GM23338 (cell line): ENCODE measurements at regions not wholly inside any gene's neighbourhood (a gene's known extent, or its start where the extent isn't known, plus 50 kb on each side); places are given as distances from the start of the nearest gene placed in this dataset.

Source experiments
- ATAC-seq: fragments of 200-7000 bp; cut with Tn5 transposase; 3 replicates; pipeline ENCODE4 v1.9.1; 2020
- DNase-seq: peaks from one replicate; pipeline ENCODE4 v3.0.0-alpha.2; 2015; ENCODE audit warnings: low spot score
- H2AFZ ChIP-seq: fragments of 200-600 bp; sonication (generic); 2 replicates; pipeline ENCODE4 v1.8.0; 2016; ENCODE audit warnings: antibody characterized with exemption, mild to moderate bottlenecking, moderate library complexity
- H3F3A ChIP-seq: fragments of 200-600 bp; sonication (generic); replicated peaks from 2 replicates; pipeline ENCODE4 v1.8.0; 2017; ENCODE audit warnings: antibody characterized with exemption, mixed run types, low read depth
- H3K27ac ChIP-seq: fragments of 200-600 bp; sonication (generic); 2 replicates; pipeline ENCODE4 v1.6.1; 2016; ENCODE audit warnings: low read depth
- H3K27me3 ChIP-seq: fragments of 200-600 bp; sonication (generic); 2 replicates; pipeline ENCODE4 v1.8.0; 2016; ENCODE audit warnings: mild to moderate bottlenecking, mixed run types, moderate library complexity; ENCODE audit not compliant: insufficient read depth
- H3K36me3 ChIP-seq: fragments of 200-600 bp; sonication (generic); 2 replicates; pipeline ENCODE4 v1.8.0; 2016; ENCODE audit warnings: mild to moderate bottlenecking; ENCODE audit not compliant: insufficient read depth
- H3K4me1 ChIP-seq: fragments of 200-600 bp; sonication (generic); 2 replicates; pipeline ENCODE4 v1.8.0; 2016; ENCODE audit warnings: mild to moderate bottlenecking, moderate library complexity; ENCODE audit not compliant: insufficient read depth
- H3K4me2 ChIP-seq: fragments of 200-600 bp; sonication (generic); 2 replicates; pipeline ENCODE4 v1.7.1; 2017; ENCODE audit warnings: mixed run types
- H3K4me3 ChIP-seq: fragments of 200-600 bp; sonication (generic); 2 replicates; pipeline ENCODE4 v1.6.1; 2016; ENCODE audit warnings: mixed run types
- H3K79me2 ChIP-seq: fragments of 200-600 bp; sonication (generic); replicated peaks from 2 replicates; pipeline ENCODE4 v1.8.0; 2017; ENCODE audit warnings: mild to moderate bottlenecking; ENCODE audit not compliant: insufficient read depth
- H3K9me2 ChIP-seq: fragments of 200-600 bp; sonication (generic); 2 replicates; pipeline ENCODE4 v1.8.0; 2017; ENCODE audit not compliant: insufficient read depth
- H4K20me1 ChIP-seq: fragments of 200-600 bp; sonication (generic); replicated peaks from 2 replicates; pipeline ENCODE4 v1.8.0; 2017; ENCODE audit warnings: mild to moderate bottlenecking; ENCODE audit not compliant: insufficient read depth
- H3K27ac Mint-ChIP-seq: 2 replicates; pipeline ENCODE4 v1.8.0; 2020; ENCODE audit warnings: inconsistent platforms, mild to moderate bottlenecking, moderate library complexity, mixed read lengths
- H3K27me3 Mint-ChIP-seq: 3 replicates; pipeline ENCODE4 v1.8.0; 2022; ENCODE audit warnings: low read depth, mild to moderate bottlenecking, moderate library complexity, mixed read lengths, inconsistent platforms; ENCODE audit not compliant: insufficient read depth, poor library complexity
- H3K36me3 Mint-ChIP-seq: 3 replicates; pipeline ENCODE4 v1.8.0; 2021; ENCODE audit warnings: low read depth, mild to moderate bottlenecking, inconsistent platforms, moderate library complexity, mixed read lengths
- H3K4me1 Mint-ChIP-seq: 3 replicates; pipeline ENCODE4 v1.8.0; 2020; ENCODE audit warnings: mild to moderate bottlenecking, inconsistent platforms, mixed read lengths
- H3K4me3 Mint-ChIP-seq: 3 replicates; pipeline ENCODE4 v1.8.0; 2021; ENCODE audit warnings: moderate library complexity, mild to moderate bottlenecking, inconsistent platforms, mixed read lengths
- H3K9me3 Mint-ChIP-seq: 3 replicates; pipeline ENCODE4 v1.8.0; 2020; ENCODE audit warnings: moderate library complexity, mild to moderate bottlenecking, inconsistent platforms, mixed read lengths
- CREB1 ChIP-seq: fragments of 250-450 bp; sonication (Bioruptor Pico); IDR thresholded peaks from 2 replicates; pipeline ENCODE4 v1.5.0; 2020; ENCODE audit warnings: low read depth, mild to moderate bottlenecking, moderate library complexity
- CTCF ChIP-seq, 2 experiments: fragments of 200-600 bp in 1 of 2; sonication (generic) in 1 of 2; conservative IDR thresholded peaks; 2 replicates each; pipeline versions ENCODE4 v1.5.1 to v1.6.1; 2016 to 2017; ENCODE audit warnings: antibody characterized with exemption in 2 of 2, low read depth in 2 of 2, mild to moderate bottlenecking in 2 of 2, moderate library complexity in 1 of 2
- ETS1 ChIP-seq: IDR thresholded peaks from 2 replicates; pipeline ENCODE4 v1.6.1; 2016; ENCODE audit warnings: antibody characterized with exemption
- EZH2 ChIP-seq: fragments of 200-600 bp; sonication (generic); IDR thresholded peaks from one replicate; pipeline ENCODE4 v1.8.0; 2017; ENCODE audit warnings: antibody characterized with exemption, mild to moderate bottlenecking, low read depth; ENCODE audit not compliant: unreplicated experiment
- EZH2phosphoT487 ChIP-seq: fragments of 200-600 bp; sonication (generic); IDR thresholded peaks from one replicate; pipeline ENCODE4 v1.8.1; 2018; ENCODE audit warnings: antibody characterized with exemption; ENCODE audit not compliant: unreplicated experiment
- JUNB ChIP-seq: IDR thresholded peaks from one replicate; pipeline ENCODE4 v1.6.1; 2016; ENCODE audit warnings: antibody characterized with exemption; ENCODE audit not compliant: unreplicated experiment
- NANOG ChIP-seq: IDR thresholded peaks from 2 replicates; pipeline ENCODE4 v1.6.1; 2016; ENCODE audit warnings: antibody characterized with exemption, borderline replicate concordance
- POLR2AphosphoS5 ChIP-seq: IDR thresholded peaks from 2 replicates; pipeline ENCODE4 v1.6.1; 2016; ENCODE audit warnings: antibody characterized with exemption, low read depth
- STAT1 ChIP-seq: IDR thresholded peaks from one replicate; pipeline ENCODE4 v1.6.1; 2016; ENCODE audit warnings: antibody characterized with exemption; ENCODE audit not compliant: unreplicated experiment
- ZNF114 ChIP-seq: fragments of 250-450 bp; sonication (Bioruptor Pico); IDR thresholded peaks from 2 replicates; pipeline ENCODE4 v1.5.0; 2020; ENCODE audit warnings: mild to moderate bottlenecking, moderate library complexity
- ZNF331 ChIP-seq: fragments of 250-450 bp; sonication (Bioruptor Pico); IDR thresholded peaks from 2 replicates; pipeline ENCODE4 v1.5.0; 2020; ENCODE audit warnings: low read depth, mild to moderate bottlenecking, moderate library complexity
- ZNF462 ChIP-seq: fragments of 250-450 bp; sonication (Bioruptor Pico); IDR thresholded peaks from 2 replicates; pipeline ENCODE4 v1.5.0; 2020; ENCODE audit warnings: mild to moderate bottlenecking, moderate library complexity
- TF ChIP-seq, protein P1 (sequence below): IDR thresholded peaks from one replicate; pipeline ENCODE4 v1.6.1; 2018; ENCODE audit warnings: antibody characterized with exemption; ENCODE audit not compliant: unreplicated experiment

DNA sequence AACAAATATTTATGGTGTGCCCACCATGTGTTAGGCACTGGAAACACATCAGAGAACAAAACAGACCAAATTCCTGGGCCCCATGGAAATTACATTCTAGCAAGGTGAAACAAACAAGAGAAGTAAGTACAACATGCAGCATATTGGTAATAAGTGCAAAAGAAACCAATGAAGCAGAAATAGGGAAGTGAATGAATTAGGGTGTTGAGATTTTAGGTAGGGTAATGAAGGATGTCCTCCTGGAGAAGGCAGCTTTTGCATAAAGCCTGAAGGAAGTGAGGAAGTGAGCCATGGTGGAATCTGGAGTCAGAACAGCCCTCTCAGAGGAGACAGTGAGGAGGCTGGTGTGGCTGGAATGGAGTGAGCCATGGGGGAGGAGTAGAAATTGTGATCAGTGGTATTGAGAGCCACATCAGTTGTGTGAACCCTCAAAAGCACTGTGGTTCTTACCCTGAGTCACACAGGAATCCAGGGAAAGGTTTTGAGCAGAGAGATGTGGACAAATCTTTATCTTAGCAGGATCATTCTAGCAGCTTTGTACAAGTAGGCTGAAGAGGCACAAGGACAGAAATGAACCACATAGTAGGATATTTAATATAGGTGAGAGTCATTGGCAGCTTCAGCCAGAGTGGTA lies 52.7 kb upstream of the ARL15 start:
- Histone ChIP-seq H3K4me1 (no peaks in the 10 kb centered on the region), H4K20me1 (no peaks in the 10 kb centered on the region), H3K4me2 (no peak overlapping the region), H3K36me3 (no peaks in the 10 kb centered on the region), H3K4me3 (no peak overlapping the region), H3K9me2 (peaks cover 8% of the 10 kb centered on the region), H3F3A (no peaks in the 10 kb centered on the region), H2AFZ (no peak overlapping the region), H3K27me3 (no peaks in the 10 kb centered on the region), H3K79me2 (no peaks in the 10 kb centered on the region), H3K27ac (no peak overlapping the region)
- no peak overlapping the region for H3K4me3 Mint-ChIP-seq
- TF ChIP-seq, protein P1, sequence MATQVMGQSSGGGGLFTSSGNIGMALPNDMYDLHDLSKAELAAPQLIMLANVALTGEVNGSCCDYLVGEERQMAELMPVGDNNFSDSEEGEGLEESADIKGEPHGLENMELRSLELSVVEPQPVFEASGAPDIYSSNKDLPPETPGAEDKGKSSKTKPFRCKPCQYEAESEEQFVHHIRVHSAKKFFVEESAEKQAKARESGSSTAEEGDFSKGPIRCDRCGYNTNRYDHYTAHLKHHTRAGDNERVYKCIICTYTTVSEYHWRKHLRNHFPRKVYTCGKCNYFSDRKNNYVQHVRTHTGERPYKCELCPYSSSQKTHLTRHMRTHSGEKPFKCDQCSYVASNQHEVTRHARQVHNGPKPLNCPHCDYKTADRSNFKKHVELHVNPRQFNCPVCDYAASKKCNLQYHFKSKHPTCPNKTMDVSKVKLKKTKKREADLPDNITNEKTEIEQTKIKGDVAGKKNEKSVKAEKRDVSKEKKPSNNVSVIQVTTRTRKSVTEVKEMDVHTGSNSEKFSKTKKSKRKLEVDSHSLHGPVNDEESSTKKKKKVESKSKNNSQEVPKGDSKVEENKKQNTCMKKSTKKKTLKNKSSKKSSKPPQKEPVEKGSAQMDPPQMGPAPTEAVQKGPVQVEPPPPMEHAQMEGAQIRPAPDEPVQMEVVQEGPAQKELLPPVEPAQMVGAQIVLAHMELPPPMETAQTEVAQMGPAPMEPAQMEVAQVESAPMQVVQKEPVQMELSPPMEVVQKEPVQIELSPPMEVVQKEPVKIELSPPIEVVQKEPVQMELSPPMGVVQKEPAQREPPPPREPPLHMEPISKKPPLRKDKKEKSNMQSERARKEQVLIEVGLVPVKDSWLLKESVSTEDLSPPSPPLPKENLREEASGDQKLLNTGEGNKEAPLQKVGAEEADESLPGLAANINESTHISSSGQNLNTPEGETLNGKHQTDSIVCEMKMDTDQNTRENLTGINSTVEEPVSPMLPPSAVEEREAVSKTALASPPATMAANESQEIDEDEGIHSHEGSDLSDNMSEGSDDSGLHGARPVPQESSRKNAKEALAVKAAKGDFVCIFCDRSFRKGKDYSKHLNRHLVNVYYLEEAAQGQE: no peak
- TF ChIP-seq ZNF331 (CRISPR knock-in tag) (no peak), POLR2AphosphoS5 (no peak), STAT1 (no peak), NANOG (no peak), JUNB (no peak), ZNF114 (CRISPR knock-in tag) (no peak), ZNF462 (CRISPR knock-in tag) (no peak), ETS1 (no peak), CREB1 (no peak), EZH2 (no peak), EZH2phosphoT487 (no peak), CTCF (conservative IDR thresholded peaks at IDR 0.05; ENCODE audit: low read depth in 2 of 2) (no peak)
- peaks cover 9% of the 10 kb centered on the region; the same call in 2 of the 3 replicates for H3K4me1 Mint-ChIP-seq
- no peak for DNase-seq
- H3K9me3 Mint-ChIP-seq: no peaks in the 10 kb centered on the region
- no peak for ATAC-seq
- no peak overlapping the region for H3K27ac Mint-ChIP-seq
- no peaks in the 10 kb centered on the region for H3K36me3 Mint-ChIP-seq
- H3K27me3 Mint-ChIP-seq: peaks cover 2% of the 10 kb centered on the region
